GM23338 (cell line): ENCODE measurements at regions not wholly inside any gene's neighbourhood (a gene's known extent, or its start where the extent isn't known, plus 50 kb on each side); places are given as distances from the start of the nearest gene placed in this dataset.

Experiments used
- ATAC-seq: fragments of 200-7000 bp; cut with Tn5 transposase; 3 replicates; pipeline ENCODE4 v1.9.1; 2020
- DNase-seq: peaks from one replicate; pipeline ENCODE4 v3.0.0-alpha.2; 2015; ENCODE audit warnings: low spot score
- H2AFZ ChIP-seq: fragments of 200-600 bp; sonication (generic); 2 replicates; pipeline ENCODE4 v1.8.0; 2016; ENCODE audit warnings: antibody characterized with exemption, mild to moderate bottlenecking, moderate library complexity
- H3F3A ChIP-seq: fragments of 200-600 bp; sonication (generic); replicated peaks from 2 replicates; pipeline ENCODE4 v1.8.0; 2017; ENCODE audit warnings: antibody characterized with exemption, mixed run types, low read depth
- H3K27ac ChIP-seq: fragments of 200-600 bp; sonication (generic); 2 replicates; pipeline ENCODE4 v1.6.1; 2016; ENCODE audit warnings: low read depth
- H3K27me3 ChIP-seq: fragments of 200-600 bp; sonication (generic); 2 replicates; pipeline ENCODE4 v1.8.0; 2016; ENCODE audit warnings: mild to moderate bottlenecking, mixed run types, moderate library complexity; ENCODE audit not compliant: insufficient read depth
- H3K36me3 ChIP-seq: fragments of 200-600 bp; sonication (generic); 2 replicates; pipeline ENCODE4 v1.8.0; 2016; ENCODE audit warnings: mild to moderate bottlenecking; ENCODE audit not compliant: insufficient read depth
- H3K4me1 ChIP-seq: fragments of 200-600 bp; sonication (generic); 2 replicates; pipeline ENCODE4 v1.8.0; 2016; ENCODE audit warnings: mild to moderate bottlenecking, moderate library complexity; ENCODE audit not compliant: insufficient read depth
- H3K4me2 ChIP-seq: fragments of 200-600 bp; sonication (generic); 2 replicates; pipeline ENCODE4 v1.7.1; 2017; ENCODE audit warnings: mixed run types
- H3K4me3 ChIP-seq: fragments of 200-600 bp; sonication (generic); 2 replicates; pipeline ENCODE4 v1.6.1; 2016; ENCODE audit warnings: mixed run types
- H3K79me2 ChIP-seq: fragments of 200-600 bp; sonication (generic); replicated peaks from 2 replicates; pipeline ENCODE4 v1.8.0; 2017; ENCODE audit warnings: mild to moderate bottlenecking; ENCODE audit not compliant: insufficient read depth
- H3K9me2 ChIP-seq: fragments of 200-600 bp; sonication (generic); 2 replicates; pipeline ENCODE4 v1.8.0; 2017; ENCODE audit not compliant: insufficient read depth
- H4K20me1 ChIP-seq: fragments of 200-600 bp; sonication (generic); replicated peaks from 2 replicates; pipeline ENCODE4 v1.8.0; 2017; ENCODE audit warnings: mild to moderate bottlenecking; ENCODE audit not compliant: insufficient read depth
- H3K27ac Mint-ChIP-seq: 2 replicates; pipeline ENCODE4 v1.8.0; 2020; ENCODE audit warnings: inconsistent platforms, mild to moderate bottlenecking, moderate library complexity, mixed read lengths
- H3K27me3 Mint-ChIP-seq: 3 replicates; pipeline ENCODE4 v1.8.0; 2022; ENCODE audit warnings: low read depth, mild to moderate bottlenecking, moderate library complexity, mixed read lengths, inconsistent platforms; ENCODE audit not compliant: insufficient read depth, poor library complexity
- H3K36me3 Mint-ChIP-seq: 3 replicates; pipeline ENCODE4 v1.8.0; 2021; ENCODE audit warnings: low read depth, mild to moderate bottlenecking, inconsistent platforms, moderate library complexity, mixed read lengths
- H3K4me1 Mint-ChIP-seq: 3 replicates; pipeline ENCODE4 v1.8.0; 2020; ENCODE audit warnings: mild to moderate bottlenecking, inconsistent platforms, mixed read lengths
- H3K4me3 Mint-ChIP-seq: 3 replicates; pipeline ENCODE4 v1.8.0; 2021; ENCODE audit warnings: moderate library complexity, mild to moderate bottlenecking, inconsistent platforms, mixed read lengths
- H3K9me3 Mint-ChIP-seq: 3 replicates; pipeline ENCODE4 v1.8.0; 2020; ENCODE audit warnings: moderate library complexity, mild to moderate bottlenecking, inconsistent platforms, mixed read lengths
- CREB1 ChIP-seq: fragments of 250-450 bp; sonication (Bioruptor Pico); IDR thresholded peaks from 2 replicates; pipeline ENCODE4 v1.5.0; 2020; ENCODE audit warnings: low read depth, mild to moderate bottlenecking, moderate library complexity
- CTCF ChIP-seq, 2 experiments: fragments of 200-600 bp in 1 of 2; sonication (generic) in 1 of 2; conservative IDR thresholded peaks; 2 replicates each; pipeline versions ENCODE4 v1.5.1 to v1.6.1; 2016 to 2017; ENCODE audit warnings: antibody characterized with exemption in 2 of 2, low read depth in 2 of 2, mild to moderate bottlenecking in 2 of 2, moderate library complexity in 1 of 2
- ETS1 ChIP-seq: IDR thresholded peaks from 2 replicates; pipeline ENCODE4 v1.6.1; 2016; ENCODE audit warnings: antibody characterized with exemption
- EZH2 ChIP-seq: fragments of 200-600 bp; sonication (generic); IDR thresholded peaks from one replicate; pipeline ENCODE4 v1.8.0; 2017; ENCODE audit warnings: antibody characterized with exemption, mild to moderate bottlenecking, low read depth; ENCODE audit not compliant: unreplicated experiment
- EZH2phosphoT487 ChIP-seq: fragments of 200-600 bp; sonication (generic); IDR thresholded peaks from one replicate; pipeline ENCODE4 v1.8.1; 2018; ENCODE audit warnings: antibody characterized with exemption; ENCODE audit not compliant: unreplicated experiment
- JUNB ChIP-seq: IDR thresholded peaks from one replicate; pipeline ENCODE4 v1.6.1; 2016; ENCODE audit warnings: antibody characterized with exemption; ENCODE audit not compliant: unreplicated experiment
- NANOG ChIP-seq: IDR thresholded peaks from 2 replicates; pipeline ENCODE4 v1.6.1; 2016; ENCODE audit warnings: antibody characterized with exemption, borderline replicate concordance
- POLR2AphosphoS5 ChIP-seq: IDR thresholded peaks from 2 replicates; pipeline ENCODE4 v1.6.1; 2016; ENCODE audit warnings: antibody characterized with exemption, low read depth
- REST ChIP-seq: IDR thresholded peaks from one replicate; pipeline ENCODE4 v1.6.1; 2018; ENCODE audit warnings: antibody characterized with exemption; ENCODE audit not compliant: unreplicated experiment
- STAT1 ChIP-seq: IDR thresholded peaks from one replicate; pipeline ENCODE4 v1.6.1; 2016; ENCODE audit warnings: antibody characterized with exemption; ENCODE audit not compliant: unreplicated experiment
- ZNF114 ChIP-seq: fragments of 250-450 bp; sonication (Bioruptor Pico); IDR thresholded peaks from 2 replicates; pipeline ENCODE4 v1.5.0; 2020; ENCODE audit warnings: mild to moderate bottlenecking, moderate library complexity
- ZNF331 ChIP-seq: fragments of 250-450 bp; sonication (Bioruptor Pico); IDR thresholded peaks from 2 replicates; pipeline ENCODE4 v1.5.0; 2020; ENCODE audit warnings: low read depth, mild to moderate bottlenecking, moderate library complexity
- ZNF462 ChIP-seq: fragments of 250-450 bp; sonication (Bioruptor Pico); IDR thresholded peaks from 2 replicates; pipeline ENCODE4 v1.5.0; 2020; ENCODE audit warnings: mild to moderate bottlenecking, moderate library complexity

GRCh38 chr3:99586701-99587100 is 51.7 kb upstream of the COL8A1 start:
- Mint-ChIP-seq H3K4me3 (no peak overlapping the region), H3K27ac (no peak overlapping the region), H3K27me3 (no peaks in the 10 kb centered on the region), H3K36me3 (no peaks in the 10 kb centered on the region), H3K9me3 (no peaks in the 10 kb centered on the region), H3K4me1 (no peaks in the 10 kb centered on the region)
- H4K20me1 ChIP-seq = no peaks in the 10 kb centered on the region
- H3K4me2 ChIP-seq = no peak overlapping the region
- H3K4me1 ChIP-seq = no peaks in the 10 kb centered on the region
- H3K36me3 ChIP-seq = no peaks in the 10 kb centered on the region
- H3K79me2 ChIP-seq = no peaks in the 10 kb centered on the region
- no peak overlapping the region for H3K27ac ChIP-seq
- no peaks in the 10 kb centered on the region for H3K9me2 ChIP-seq
- H3K4me3 ChIP-seq = no peak overlapping the region
- no peaks in the 10 kb centered on the region for H3K27me3 ChIP-seq
- H2AFZ ChIP-seq = no peak overlapping the region
- DNase-seq (no peak), ATAC-seq (no peak)
- H3F3A ChIP-seq = no peaks in the 10 kb centered on the region
- TF ChIP-seq REST (no peak), CREB1 (no peak), POLR2AphosphoS5 (no peak), ZNF462 (no peak), JUNB (no peak), ZNF331 (CRISPR knock-in tag) (no peak), STAT1 (no peak), EZH2phosphoT487 (no peak), ETS1 (no peak), EZH2 (no peak), ZNF114 (CRISPR knock-in tag) (no peak), NANOG (no peak), CTCF (conservative IDR thresholded peaks at IDR 0.05; ENCODE audit: low read depth in 2 of 2) (no peak)
